ENCODE measurements at regions not wholly inside any gene's neighbourhood (a gene's known extent, or its start where the extent isn't known, plus 50 kb on each side); places are given as distances from the start of the nearest gene placed in this dataset.

DNA sequence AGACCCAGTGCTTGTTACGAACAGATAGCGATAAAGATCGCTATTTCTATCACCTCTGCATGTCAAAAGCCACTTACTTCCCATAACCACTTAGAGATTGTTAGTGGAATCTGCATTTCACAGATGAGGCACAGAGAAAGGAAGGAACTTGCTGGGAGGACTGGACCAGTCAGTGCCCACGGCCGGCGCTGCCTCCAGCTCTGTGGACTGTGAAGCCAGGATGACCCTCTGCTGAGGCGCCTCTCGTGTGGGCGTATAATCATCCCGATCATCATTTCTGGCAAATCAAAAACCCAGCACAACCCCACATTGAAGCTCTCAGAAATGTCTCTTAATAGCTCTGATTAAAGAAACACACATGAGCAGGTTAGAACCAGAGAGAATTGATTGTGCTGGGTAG is 61.5 kb upstream of the ADRA2C start:
- TF ChIP-seq POLR2AphosphoS5 (IDR thresholded peaks at IDR 0.05), result no peak
- TF ChIP-seq, protein P1, sequence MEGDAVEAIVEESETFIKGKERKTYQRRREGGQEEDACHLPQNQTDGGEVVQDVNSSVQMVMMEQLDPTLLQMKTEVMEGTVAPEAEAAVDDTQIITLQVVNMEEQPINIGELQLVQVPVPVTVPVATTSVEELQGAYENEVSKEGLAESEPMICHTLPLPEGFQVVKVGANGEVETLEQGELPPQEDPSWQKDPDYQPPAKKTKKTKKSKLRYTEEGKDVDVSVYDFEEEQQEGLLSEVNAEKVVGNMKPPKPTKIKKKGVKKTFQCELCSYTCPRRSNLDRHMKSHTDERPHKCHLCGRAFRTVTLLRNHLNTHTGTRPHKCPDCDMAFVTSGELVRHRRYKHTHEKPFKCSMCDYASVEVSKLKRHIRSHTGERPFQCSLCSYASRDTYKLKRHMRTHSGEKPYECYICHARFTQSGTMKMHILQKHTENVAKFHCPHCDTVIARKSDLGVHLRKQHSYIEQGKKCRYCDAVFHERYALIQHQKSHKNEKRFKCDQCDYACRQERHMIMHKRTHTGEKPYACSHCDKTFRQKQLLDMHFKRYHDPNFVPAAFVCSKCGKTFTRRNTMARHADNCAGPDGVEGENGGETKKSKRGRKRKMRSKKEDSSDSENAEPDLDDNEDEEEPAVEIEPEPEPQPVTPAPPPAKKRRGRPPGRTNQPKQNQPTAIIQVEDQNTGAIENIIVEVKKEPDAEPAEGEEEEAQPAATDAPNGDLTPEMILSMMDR (IDR thresholded peaks at IDR 0.05; ENCODE audit: poor library complexity, severe bottlenecking), result no peak

Measured in neural cell (in vitro differentiated cells).